Stromal cell of bone marrow (primary cell): ENCODE measurements at regions not wholly inside any gene's neighbourhood (a gene's known extent, or its start where the extent isn't known, plus 50 kb on each side); places are given as distances from the start of the nearest gene placed in this dataset.

Experiments
- DNase-seq: peaks from one replicate; pipeline ENCODE4 v3.0.0-alpha.2; 2012; ENCODE audit warnings: low read depth

- DNase-seq: no peak
These were observed 144.9 kb downstream of the ZNF326 start for GRCh38 chr1:90139837-90140236.

- DNase-seq: no peak
These were observed 140.4 kb downstream of the ZNF326 start for GRCh38 chr1:90135286-90135685.

- DNase-seq: no peak
These were observed 139.5 kb downstream of the ZNF326 start for GRCh38 chr1:90134175-90134955.

- DNase-seq: peak; percentile 41
These were observed 138.2 kb downstream of the ZNF326 start for GRCh38 chr1:90133133-90133532.

- no peak for DNase-seq
These were observed 137.4 kb downstream of the ZNF326 start for GRCh38 chr1:90132306-90132705.

GRCh38 chr1:90127288-90127953 lies 132.5 kb downstream of the ZNF326 start:
- DNase-seq: no peak

GRCh38 chr1:90126834-90127233 lies 131.9 kb downstream of the ZNF326 start:
- DNase-seq: no peak

- no peak for DNase-seq
These were observed 127.9 kb downstream of the ZNF326 start for GRCh38 chr1:90122654-90123340.

GRCh38 chr1:90114521-90115141 lies 119.7 kb downstream of the ZNF326 start:
- DNase-seq: peak; percentile 30

- DNase-seq: no peak
These were observed 113.1 kb downstream of the ZNF326 start for GRCh38 chr1:90107990-90108389.

- DNase-seq: no peak
These were observed 111.4 kb downstream of the ZNF326 start for GRCh38 chr1:90106311-90106710.

- DNase-seq: no peak
These were observed 110.1 kb downstream of the ZNF326 start for GRCh38 chr1:90104941-90105538.

- DNase-seq: peak; percentile 1
These were observed 105.7 kb downstream of the ZNF326 start for GRCh38 chr1:90100566-90100965.

GRCh38 chr1:90092441-90092840 lies 97.5 kb downstream of the ZNF326 start:
- DNase-seq: no peak
